HG02642 (cell line): ENCODE measurements at regions not wholly inside any gene's neighbourhood (a gene's known extent, or its start where the extent isn't known, plus 50 kb on each side); places are given as distances from the start of the nearest gene placed in this dataset.
"Not testable (repeated sequence)": the region's sequence is repeated elsewhere in the genome, so short reads cannot be mapped to it uniquely, and the experiment has no call there.

ENCODE experiments used
- ATAC-seq: cut with Tn5 transposase; IDR thresholded peaks from one replicate; pipeline ENCODE4 v1.9.1; 2021; ENCODE audit warnings: mild to moderate bottlenecking; ENCODE audit not compliant: unreplicated experiment, poor library complexity

DNA sequence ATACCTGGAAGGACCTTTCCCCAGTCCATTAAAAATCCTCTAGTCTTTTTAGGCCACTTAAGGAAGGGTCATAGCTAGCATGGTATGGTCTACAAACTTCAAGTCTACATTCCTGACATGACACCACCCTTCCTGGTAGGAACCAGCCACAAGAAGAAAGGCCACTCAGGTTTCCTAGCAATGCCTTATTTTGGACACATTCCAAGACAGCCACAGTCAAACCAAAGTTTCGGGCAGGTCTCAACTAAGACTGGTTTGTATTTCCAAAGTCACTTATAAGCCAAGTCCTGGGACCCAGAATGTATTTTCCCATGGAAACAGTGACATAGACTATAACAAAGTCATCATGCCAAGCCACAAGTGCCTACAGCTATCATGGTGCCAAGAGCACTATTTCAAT lies 50.6 kb upstream of the SLC44A3 start:
- no peak for ATAC-seq

- no peak for ATAC-seq
Observed at GRCh38 chr1:94768036-94768435, 52.1 kb upstream of the SLC44A3 start.

DNA sequence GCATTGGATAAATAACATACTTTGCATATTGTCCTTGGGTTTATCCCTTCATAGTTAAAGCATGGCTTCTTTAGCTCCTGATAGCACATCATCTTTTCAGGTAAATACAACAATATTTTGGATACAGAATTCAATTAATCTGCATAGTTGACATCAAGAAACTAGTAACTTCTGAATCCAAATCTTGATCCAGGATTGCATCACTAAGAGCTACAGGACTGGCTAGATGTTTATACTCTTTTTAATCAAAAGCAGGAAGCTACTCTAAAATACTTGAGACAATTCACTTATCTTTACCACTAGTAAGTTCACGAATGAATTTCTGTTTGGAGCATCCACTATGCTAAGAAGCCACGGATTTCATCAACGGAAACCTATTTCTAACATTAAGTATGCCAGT lies 54.2 kb upstream of the SLC44A3 start:
- ATAC-seq: no peak

GRCh38 chr1:94759188-94759587 lies 61.0 kb upstream of the SLC44A3 start:
- no peak for ATAC-seq

DNA sequence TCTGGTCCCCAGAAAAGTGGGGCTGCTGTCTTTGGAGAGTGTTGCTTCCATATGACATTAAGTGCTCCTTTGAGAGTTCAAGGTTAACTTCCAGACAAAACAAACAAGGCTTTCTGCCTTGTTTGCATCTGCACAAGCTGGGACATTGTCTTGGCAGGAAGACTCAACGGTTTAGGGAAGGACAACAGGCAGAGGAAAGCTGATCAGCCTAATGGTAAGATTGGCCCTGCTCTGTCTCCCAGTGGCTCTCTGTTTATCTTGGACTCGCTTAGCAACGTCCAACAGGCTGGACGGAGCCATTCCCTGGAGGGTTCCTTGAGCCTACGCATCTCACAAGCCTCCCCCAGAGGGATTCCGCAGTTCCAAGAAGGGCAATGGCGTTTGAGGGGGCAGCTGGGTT lies 62.2 kb upstream of the SLC44A3 start:
- no peak for ATAC-seq

GRCh38 chr1:94755675-94756074 lies 64.5 kb upstream of the SLC44A3 start:
- no peak for ATAC-seq

GRCh38 chr1:94755016-94755415 lies 65.1 kb upstream of the SLC44A3 start:
- ATAC-seq: not testable (repeated sequence)

DNA sequence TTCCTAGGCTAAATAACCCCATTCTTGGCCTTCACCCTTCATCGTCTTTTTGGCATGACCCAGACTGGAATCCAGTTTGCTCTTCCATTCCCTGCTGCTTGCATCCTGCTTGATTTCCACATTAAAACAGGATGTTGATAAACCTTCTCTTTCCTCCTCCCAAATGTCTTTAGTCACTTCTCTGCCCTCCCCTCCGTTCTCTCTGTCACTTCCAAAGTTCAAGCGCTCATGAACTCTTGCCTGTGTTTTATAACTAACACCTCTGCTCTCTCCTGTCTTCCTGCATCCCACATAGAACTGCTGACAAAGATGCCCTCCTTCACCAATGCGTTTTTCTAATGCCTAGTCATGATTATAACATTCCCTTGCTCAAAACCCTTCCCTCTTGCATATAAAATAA lies 65.6 kb upstream of the SLC44A3 start:
- ATAC-seq: no peak

GRCh38 chr1:94754095-94754494 lies 66.1 kb upstream of the SLC44A3 start:
- no peak for ATAC-seq

DNA sequence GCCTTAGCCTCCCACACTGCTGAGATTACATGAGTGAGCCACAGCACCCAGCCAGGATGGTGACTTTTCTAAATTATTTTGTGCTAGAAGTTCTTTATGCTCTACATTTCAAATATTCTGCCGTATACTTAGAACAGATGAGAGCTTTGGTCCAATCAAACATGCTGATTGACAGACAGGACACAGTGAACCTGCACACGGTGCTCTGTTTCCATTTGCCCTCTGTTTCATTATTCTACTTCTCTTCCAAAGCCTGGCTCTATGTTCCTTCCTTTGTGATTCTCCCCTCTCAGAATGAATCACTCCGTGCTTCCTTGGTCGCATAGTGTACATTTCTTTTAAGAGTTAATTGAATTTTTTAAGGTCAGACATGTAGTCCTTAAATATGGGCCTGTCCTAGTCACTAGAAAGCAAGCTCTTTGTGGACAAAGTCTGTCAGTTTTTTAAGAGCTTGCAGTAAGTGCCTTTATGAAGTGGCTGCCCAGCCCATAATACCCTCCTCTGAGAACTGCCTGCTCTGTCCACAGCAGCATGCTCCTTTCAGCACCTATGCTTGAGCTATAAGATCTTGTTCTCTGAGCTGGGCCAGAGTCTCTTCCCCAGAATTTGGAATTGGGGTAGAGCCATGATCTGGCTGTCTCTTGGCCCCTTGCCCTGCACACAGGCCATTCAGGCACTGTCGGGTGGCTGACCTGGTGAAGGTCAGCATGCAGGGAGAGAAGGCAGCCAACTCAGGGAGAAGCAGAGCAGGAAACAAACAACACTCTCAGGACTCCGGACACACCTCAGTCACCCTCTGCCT lies 66.8 kb upstream of the SLC44A3 start:
- ATAC-seq: no peak

- not testable (repeated sequence) for ATAC-seq
Observed at GRCh38 chr1:94751483-94751882, 68.7 kb upstream of the SLC44A3 start.

DNA sequence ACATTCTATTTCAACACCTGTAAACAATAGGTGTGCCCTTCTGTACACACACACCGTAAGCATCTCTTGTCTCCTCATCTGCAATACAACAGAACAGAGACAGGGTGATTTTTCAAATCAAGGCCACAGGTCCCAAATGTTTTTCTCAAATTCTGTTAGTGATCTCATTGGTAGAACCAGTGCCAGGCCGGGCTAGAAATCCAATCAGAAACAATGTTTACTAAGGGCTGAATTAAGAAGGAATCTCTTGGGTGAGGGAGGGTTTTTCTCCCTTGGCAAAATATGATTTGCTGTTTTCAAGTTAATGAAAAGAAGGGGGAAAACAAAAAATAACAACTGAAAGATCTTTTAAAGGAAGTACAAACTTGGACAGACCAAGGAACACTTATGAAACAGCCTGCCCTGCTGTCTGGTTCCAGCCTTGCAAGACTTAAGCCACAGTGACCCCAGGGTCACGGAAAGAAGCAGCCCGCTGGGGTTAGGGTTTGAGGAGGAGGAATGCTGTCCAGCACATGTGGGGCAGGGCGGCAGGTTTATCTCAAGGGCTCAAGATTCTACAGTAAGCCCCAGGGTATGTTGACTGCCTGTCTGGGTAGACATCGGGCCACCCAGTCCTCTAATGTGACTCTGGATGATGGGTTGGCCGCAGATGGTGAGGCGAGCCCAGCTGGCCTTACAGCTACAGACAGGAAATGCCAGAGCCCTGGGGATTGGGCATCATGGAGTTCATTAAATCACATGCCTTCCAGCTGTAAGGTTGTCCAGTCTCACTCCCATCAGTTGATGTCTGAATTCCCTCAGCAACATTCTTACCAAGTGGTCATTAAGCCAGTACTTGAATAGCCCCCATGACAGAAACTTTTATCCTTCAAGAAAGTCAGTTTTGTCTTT lies 73.3 kb upstream of the SLC44A3 start:
- no peak for ATAC-seq

- ATAC-seq: no peak
Observed at GRCh38 chr1:94745742-94746141, 74.4 kb upstream of the SLC44A3 start.

DNA sequence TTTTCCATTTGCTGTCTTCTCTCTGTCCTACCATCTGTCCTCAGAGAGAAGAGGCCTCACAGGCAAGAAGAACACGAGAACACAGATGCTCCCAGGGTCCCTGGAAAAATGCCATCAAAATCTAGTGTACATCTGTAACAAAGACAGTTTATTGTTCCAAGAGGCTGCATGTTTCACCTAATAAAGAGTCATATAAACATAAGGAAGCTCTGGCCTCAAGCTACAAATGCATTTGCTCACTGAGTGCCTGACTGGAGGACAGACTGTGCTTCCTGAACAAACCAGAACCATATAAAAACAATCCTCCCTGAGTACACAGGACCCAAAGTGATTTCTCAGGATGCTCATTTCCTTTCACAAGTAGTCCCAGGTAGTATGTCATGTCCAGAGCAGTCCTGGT lies 76.3 kb upstream of the SLC44A3 start:
- ATAC-seq: no peak

GRCh38 chr1:94741996-94742395 lies 78.2 kb upstream of the SLC44A3 start:
- ATAC-seq: no peak

DNA sequence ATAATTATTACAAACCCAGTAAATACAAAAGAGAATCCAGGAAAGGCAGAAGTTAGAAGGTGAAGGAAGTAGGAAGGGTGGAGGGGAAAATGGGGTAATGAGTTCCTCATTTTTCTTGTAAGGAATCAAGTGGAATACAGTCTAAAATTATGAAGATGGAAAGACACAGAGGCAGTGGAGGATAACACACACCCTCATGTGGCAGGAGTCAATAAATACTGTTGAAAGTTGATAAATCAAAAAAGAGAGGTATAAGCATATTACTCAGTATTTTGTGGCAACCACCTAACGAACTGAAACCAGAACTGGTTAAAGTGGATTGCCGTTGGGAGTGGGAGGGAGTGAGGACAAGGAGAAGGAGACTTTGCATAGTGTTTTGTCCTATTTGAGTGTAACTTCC lies 78.6 kb upstream of the SLC44A3 start:
- no peak for ATAC-seq

- no peak for ATAC-seq
Observed at GRCh38 chr1:94739521-94740061, 80.6 kb upstream of the SLC44A3 start.

DNA sequence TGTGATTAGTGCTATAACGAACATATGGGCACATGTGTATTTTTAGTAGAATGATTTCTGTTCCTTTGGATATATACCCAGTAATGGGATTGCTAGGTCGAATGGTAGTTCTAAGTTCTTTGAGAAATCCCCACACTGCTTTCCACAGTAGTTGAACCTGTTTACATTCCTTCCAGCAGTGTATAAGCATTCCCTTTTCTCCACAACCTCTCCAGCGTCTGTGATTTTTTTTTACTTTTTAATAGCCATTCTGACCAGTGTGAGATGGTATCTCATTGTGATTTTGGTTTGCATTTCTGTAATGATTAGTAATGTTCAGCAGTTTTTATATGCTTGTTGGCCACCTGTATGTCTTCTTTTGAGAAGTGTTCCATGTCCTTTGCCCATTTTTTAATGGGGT lies 81.8 kb upstream of the SLC44A3 start:
- ATAC-seq: no peak

DNA sequence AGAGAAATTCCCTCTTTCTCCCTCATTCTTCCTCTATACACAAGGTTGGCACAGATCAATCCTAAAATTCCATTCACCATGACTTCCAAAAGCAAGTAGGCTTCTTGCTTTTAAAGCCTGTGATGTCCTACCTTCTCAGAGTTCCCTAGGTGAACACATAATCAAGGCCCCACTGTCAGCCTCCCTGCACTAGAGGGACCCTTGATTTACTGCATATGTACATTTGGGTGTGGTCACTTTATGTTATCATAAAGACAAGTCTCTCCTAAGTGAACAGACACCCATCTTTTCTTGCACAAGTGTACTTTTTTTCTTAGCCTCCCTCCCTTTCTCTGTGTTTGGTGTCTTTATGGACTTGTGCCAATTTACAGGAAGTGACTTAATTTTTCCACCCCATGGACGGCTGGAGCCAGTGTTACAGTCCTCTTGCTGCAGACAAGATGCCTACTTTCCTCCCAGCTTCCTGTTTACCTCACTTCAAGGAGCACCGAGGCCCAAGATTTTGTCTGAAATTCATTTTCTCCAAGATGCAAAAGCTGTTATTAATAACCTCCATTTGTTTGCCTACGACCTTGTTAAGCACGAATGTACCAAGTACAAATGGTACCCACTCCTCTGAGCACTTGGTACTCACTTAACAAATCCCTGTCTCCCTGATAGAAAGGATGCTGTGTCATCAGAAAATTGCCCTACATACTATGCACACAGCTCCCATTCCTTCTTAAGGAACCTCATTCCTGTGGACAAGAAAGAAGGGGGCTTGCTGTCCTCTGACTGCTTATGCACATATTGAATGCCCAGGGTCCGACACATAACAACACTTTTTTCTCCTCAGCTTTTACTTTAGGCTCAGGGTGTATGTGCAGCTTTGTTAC lies 82.8 kb upstream of the SLC44A3 start:
- ATAC-seq: no peak

- no peak for ATAC-seq
Observed at GRCh38 chr1:94736549-94736948, 83.6 kb upstream of the SLC44A3 start.
